ENCODE measurements at regions not wholly inside any gene's neighbourhood (a gene's known extent, or its start where the extent isn't known, plus 50 kb on each side); places are given as distances from the start of the nearest gene placed in this dataset.

GRCh38 chr17:72517413-72518158 is 396.8 kb downstream of the SOX9 start:
- DNase-seq (no peak), ATAC-seq (no peak)
- Histone ChIP-seq H3K4me1 (peaks cover 15% of the 10 kb centered on the region), H3K27me3 (ENCODE audit: low read depth) (no peaks in the 10 kb centered on the region), H3K27ac (no peak overlapping the region), H3K9me3 (no peaks in the 10 kb centered on the region), H3K4me3 (no peak overlapping the region), H3K36me3 (no peaks in the 10 kb centered on the region)
- TF ChIP-seq CTCF (IDR thresholded peaks at IDR 0.05): no peak
- intact Hi-C loops (cut with DNase I): no loop called here

DNA sequence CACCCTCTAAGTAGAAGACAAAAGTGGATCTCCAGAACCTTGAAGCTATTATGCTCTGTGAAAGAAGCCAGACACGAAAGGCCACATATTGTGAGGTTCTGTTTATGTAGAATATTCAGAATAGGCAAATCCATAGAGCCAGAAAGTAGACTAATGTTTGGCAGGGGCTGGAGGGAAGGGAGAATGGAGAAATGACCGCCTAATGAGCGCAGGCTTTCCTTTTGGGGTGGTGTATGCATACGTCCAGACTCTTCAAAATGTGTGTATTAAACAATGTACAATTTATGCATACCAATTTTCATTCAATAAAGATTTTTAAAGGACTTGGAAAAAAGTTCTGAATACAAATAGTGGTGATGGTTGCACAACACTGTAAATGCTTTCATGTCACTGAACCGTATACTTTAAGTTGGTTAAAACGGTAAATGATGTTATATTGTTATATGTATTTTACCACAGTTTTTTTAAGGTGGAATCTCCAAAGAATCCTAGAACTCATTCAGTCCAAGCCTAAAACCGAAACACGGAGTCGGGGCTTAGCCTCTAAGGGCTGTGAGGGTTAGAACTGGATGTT is 397.4 kb downstream of the SOX9 start:
- no peak for TF ChIP-seq CTCF (IDR thresholded peaks at IDR 0.05)
- ATAC-seq: no peak
- no peaks in the 10 kb centered on the region for H3K36me3 ChIP-seq
- no peak overlapping the region for H3K4me3 ChIP-seq
- intact Hi-C loops (cut with DNase I): no loop called here
- H3K9me3 ChIP-seq: no peaks in the 10 kb centered on the region
- DNase-seq: no peak
- H3K4me1 ChIP-seq: peaks cover 15% of the 10 kb centered on the region
- H3K27ac ChIP-seq: peak overlapping the region; percentile 36
- no peaks in the 10 kb centered on the region for H3K27me3 ChIP-seq (ENCODE audit: low read depth)

DNA sequence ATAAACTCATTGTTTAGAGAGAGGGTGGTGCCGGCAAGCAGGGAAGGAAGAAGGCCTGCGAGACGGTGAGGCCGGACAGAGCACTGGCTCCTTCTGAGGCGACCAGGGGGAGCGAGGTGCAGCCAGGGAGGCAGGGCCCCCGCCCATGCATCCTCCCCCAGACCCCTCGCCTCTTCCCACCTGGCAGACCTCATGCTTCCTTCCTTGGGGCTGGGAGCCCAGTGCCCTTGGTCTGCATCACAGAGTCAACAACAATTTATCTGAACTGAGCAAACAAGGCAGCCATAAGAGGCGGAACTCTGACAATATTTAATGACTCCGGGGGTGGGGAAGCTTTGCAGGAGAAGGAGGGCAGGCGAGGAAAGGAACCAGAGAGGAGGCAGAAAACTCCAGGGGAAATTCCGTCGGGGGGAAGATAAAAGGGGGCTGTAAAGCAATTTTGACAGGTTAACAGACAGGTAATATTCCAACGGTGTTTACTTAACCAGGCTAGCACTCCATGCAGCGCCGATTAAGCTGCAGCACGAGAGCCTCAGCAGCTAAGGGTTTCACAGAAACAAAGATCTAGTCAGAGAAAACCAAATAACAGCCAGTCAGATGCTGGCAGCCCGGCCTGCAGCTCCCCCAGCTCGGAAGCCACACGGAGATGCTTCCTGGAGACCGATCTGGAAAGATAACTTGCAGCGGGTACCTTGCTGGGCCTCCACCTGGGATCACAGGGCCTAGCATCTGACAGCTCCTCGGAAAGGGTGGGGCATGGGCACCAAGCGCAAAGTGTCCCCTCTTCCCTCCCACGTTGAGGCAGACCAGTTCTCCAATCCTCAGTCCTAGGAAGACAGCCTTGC is 398.2 kb downstream of the SOX9 start:
- H3K36me3 ChIP-seq: no peaks in the 10 kb centered on the region
- no peaks in the 10 kb centered on the region for H3K9me3 ChIP-seq
- no peak overlapping the region for H3K4me3 ChIP-seq
- H3K27me3 ChIP-seq (ENCODE audit: low read depth): no peaks in the 10 kb centered on the region
- intact Hi-C loops (cut with DNase I): no loop called here
- no peak for TF ChIP-seq CTCF (IDR thresholded peaks at IDR 0.05)
- peak; percentile 59 to 88 for ATAC-seq
- no peak for DNase-seq
- H3K4me1 ChIP-seq: peaks cover 15% of the 10 kb centered on the region
- H3K27ac ChIP-seq: peak overlapping the region; percentile 36

DNA sequence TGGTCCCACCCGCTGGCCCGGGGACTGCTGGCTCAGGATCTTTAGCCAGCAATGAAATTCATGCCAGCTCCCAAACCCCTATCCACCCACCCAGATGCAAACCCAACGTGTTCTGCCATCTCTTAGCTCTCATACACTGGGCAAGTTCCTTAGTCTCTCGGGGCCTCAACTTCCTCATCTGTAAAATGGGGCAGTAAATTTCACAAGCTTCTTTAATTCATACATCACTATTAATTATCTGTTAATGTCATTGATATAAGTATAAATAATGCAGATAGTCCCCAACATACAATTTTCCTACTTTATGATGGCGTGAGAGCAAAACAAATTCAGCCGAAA is 398.7 kb downstream of the SOX9 start:
- H3K27ac ChIP-seq: peak overlapping the region; percentile 36
- peaks cover 15% of the 10 kb centered on the region for H3K4me1 ChIP-seq
- H3K36me3 ChIP-seq: no peaks in the 10 kb centered on the region
- H3K9me3 ChIP-seq: no peaks in the 10 kb centered on the region
- H3K4me3 ChIP-seq: no peak overlapping the region
- no peak for TF ChIP-seq CTCF (IDR thresholded peaks at IDR 0.05)
- ATAC-seq (no peak), DNase-seq (no peak)
- intact Hi-C loops (cut with DNase I): no loop called here
- no peaks in the 10 kb centered on the region for H3K27me3 ChIP-seq (ENCODE audit: low read depth)

- no peak overlapping the region for H3K27ac ChIP-seq
- intact Hi-C loops (cut with DNase I): no loop called here
- H3K27me3 ChIP-seq (ENCODE audit: low read depth): no peaks in the 10 kb centered on the region
These were observed 400.0 kb downstream of the SOX9 start for GRCh38 chr17:72520665-72521303.

More at GRCh38 chr17:72520665-72521303, 400.0 kb downstream of the SOX9 start:
- H3K4me1 ChIP-seq: peaks cover 5% of the 10 kb centered on the region
- no peak for TF ChIP-seq CTCF (IDR thresholded peaks at IDR 0.05)
- DNase-seq: no peak
- no peak for ATAC-seq
- H3K4me3 ChIP-seq: no peak overlapping the region
- H3K9me3 ChIP-seq: no peaks in the 10 kb centered on the region
- H3K36me3 ChIP-seq: no peaks in the 10 kb centered on the region
